IMR-90 (cell line): ENCODE measurements at regions not wholly inside any gene's neighbourhood (a gene's known extent, or its start where the extent isn't known, plus 50 kb on each side); places are given as distances from the start of the nearest gene placed in this dataset.

Source experiments
- ATAC-seq: fragments of 200-7000 bp; cut with Tn5 transposase; 2 replicates; pipeline ENCODE4 v1.9.1; 2020; ENCODE audit warnings: low read depth, mild to moderate bottlenecking, moderate library complexity
- BruUV-seq: library from RNA; stranded (reverse); fragments of 400-500 nt; replicated peaks from 2 replicates; lab custom pipeline; 2021; lab: Mats Ljungman, UMichigan
- CTCF ChIA-PET: fragments of 300-600 bp; formaldehyde crosslinking; extraction: SDS; loops from one replicate; lab custom pipeline; 2021; ENCODE audit warnings: antibody characterized with exemption; lab: Yijun Ruan, JAX
- POLR2A ChIA-PET: fragments of 300-600 bp; sonication (Branson Sonifier 250); formaldehyde crosslinking; loops from one replicate; lab custom pipeline; 2022; ENCODE audit warnings: antibody characterized with exemption; ENCODE audit not compliant: unreplicated experiment; lab: Charles Lee
- DNase-seq: peaks from one replicate; pipeline ENCODE4 v3.0.0; 2013
- H2AFZ ChIP-seq: replicated peaks from 2 replicates; pipeline ENCODE3; 2013; ENCODE audit warnings: low read length, mild to moderate bottlenecking; ENCODE audit not compliant: poor library complexity
- H2AK5ac ChIP-seq: 2 replicates; pipeline ENCODE4 v1.6.1; 2013; ENCODE audit warnings: low read depth, low read length, inconsistent platforms
- H2AK9ac ChIP-seq: replicated peaks from 2 replicates; pipeline ENCODE3; 2013; ENCODE audit warnings: mild to moderate bottlenecking, low read depth, low read length, moderate library complexity; ENCODE audit not compliant: poor library complexity
- H2BK120ac ChIP-seq: 2 replicates; pipeline ENCODE4 v1.6.1; 2013; ENCODE audit warnings: low read depth, low read length, inconsistent platforms
- H2BK15ac ChIP-seq: 3 replicates; pipeline ENCODE4 v1.6.1; 2013; ENCODE audit warnings: low read depth, low read length, inconsistent platforms
- H2BK20ac ChIP-seq: 2 replicates; pipeline ENCODE4 v1.6.1; 2013; ENCODE audit warnings: low read depth, mild to moderate bottlenecking, inconsistent platforms, low read length, moderate library complexity
- H2BK5ac ChIP-seq: 2 replicates; pipeline ENCODE4 v1.6.1; 2013; ENCODE audit warnings: mild to moderate bottlenecking, low read depth, low read length, inconsistent platforms; ENCODE audit not compliant: poor library complexity, severe bottlenecking
- H3K14ac ChIP-seq: replicated peaks from 2 replicates; pipeline ENCODE4 v1.6.1; 2013; ENCODE audit warnings: low read depth, low read length, inconsistent platforms
- H3K18ac ChIP-seq: 2 replicates; pipeline ENCODE4 v1.6.1; 2013; ENCODE audit warnings: low read depth, low read length, control low read depth
- H3K23ac ChIP-seq: 2 replicates; pipeline ENCODE4 v1.6.1; 2013; ENCODE audit warnings: low read depth, low read length, inconsistent platforms
- H3K27ac ChIP-seq: 2 replicates; pipeline ENCODE4 v1.5.1; 2013; ENCODE audit warnings: mild to moderate bottlenecking, control low read depth, low read length; ENCODE audit not compliant: insufficient read depth
- H3K27me3 ChIP-seq: 2 replicates; pipeline ENCODE4 v1.6.1; 2013; ENCODE audit warnings: low read length; ENCODE audit not compliant: control insufficient read depth, insufficient read depth
- H3K36me3 ChIP-seq: 2 replicates; pipeline ENCODE4 v1.6.1; 2013; ENCODE audit warnings: low read length, mixed read lengths; ENCODE audit not compliant: control insufficient read depth, insufficient read depth
- H3K4ac ChIP-seq: 2 replicates; pipeline ENCODE4 v1.6.1; 2013; ENCODE audit warnings: low read depth, low read length, inconsistent platforms
- H3K4me1 ChIP-seq: 2 replicates; pipeline ENCODE4 v1.6.1; 2013; ENCODE audit warnings: low read length, mixed read lengths; ENCODE audit not compliant: control insufficient read depth, insufficient read depth
- H3K4me2 ChIP-seq: 2 replicates; pipeline ENCODE4 v1.6.1; 2013; ENCODE audit warnings: low read depth, mild to moderate bottlenecking, control low read depth, low read length, moderate library complexity
- H3K4me3 ChIP-seq: 2 replicates; pipeline ENCODE4 v1.5.1; 2013; ENCODE audit warnings: low read depth, mild to moderate bottlenecking, control low read depth, low read length, moderate library complexity; ENCODE audit not compliant: insufficient read depth
- H3K56ac ChIP-seq: 2 replicates; pipeline ENCODE4 v1.6.1; 2013; ENCODE audit warnings: low read length, inconsistent platforms; ENCODE audit not compliant: insufficient read depth; ENCODE audit errors: extremely low read depth
- H3K79me1 ChIP-seq, 2 experiments: 2 replicates each; pipeline ENCODE4 v1.6.1; 2013; ENCODE audit warnings: low read length in 2 of 2, inconsistent platforms in 1 of 2, low read depth in 1 of 2
- H3K9ac ChIP-seq: 2 replicates; pipeline ENCODE4 v1.6.1; 2013; ENCODE audit warnings: low read depth, low read length, control low read depth
- H3K9me1 ChIP-seq: 2 replicates; pipeline ENCODE4 v1.6.1; 2013; ENCODE audit warnings: low read length, inconsistent platforms; ENCODE audit not compliant: insufficient read depth
- H3K9me3 ChIP-seq: 2 replicates; pipeline ENCODE4 v1.6.1; 2013; ENCODE audit warnings: low read length; ENCODE audit not compliant: control insufficient read depth, insufficient read depth
- H4K20me1 ChIP-seq: 2 replicates; pipeline ENCODE4 v1.6.1; 2013; ENCODE audit warnings: low read length, inconsistent platforms; ENCODE audit not compliant: insufficient read depth
- H4K5ac ChIP-seq: 2 replicates; pipeline ENCODE4 v1.6.1; 2013; ENCODE audit warnings: mild to moderate bottlenecking, low read depth, low read length, control low read depth
- H4K8ac ChIP-seq, 2 experiments: 2 replicates each; pipeline ENCODE4 v1.6.1; 2013; ENCODE audit warnings: low read depth in 2 of 2, low read length in 2 of 2, control low read depth in 1 of 2, inconsistent platforms in 1 of 2
- H4K91ac ChIP-seq: 2 replicates; pipeline ENCODE4 v1.6.1; 2013; ENCODE audit warnings: low read depth, low read length, inconsistent platforms; ENCODE audit not compliant: insufficient read depth
- CEBPB ChIP-seq: IDR thresholded peaks from 2 replicates; pipeline ENCODE4 v1.6.1; 2012; ENCODE audit warnings: low read depth, low read length, improper control_type of control experiment
- ELK1 ChIP-seq: fragments of 150-350 bp; IDR thresholded peaks from 2 replicates; pipeline ENCODE4 v1.6.1; 2016; ENCODE audit warnings: low read depth, mild to moderate bottlenecking, low read length, moderate library complexity, borderline replicate concordance
- WGBS, 2 experiments: methylation state at CpG; one replicate each; pipeline versions ENCODE4 v1.1.5 to v1.1.7; 2013; ENCODE audit warnings: missing lambda C conversion rate in 2 of 2; ENCODE audit not compliant: insufficient read length in 1 of 2; ENCODE audit errors: extremely low coverage in 2 of 2; 5-methylcytosine and 5-hydroxymethylcytosine counted together
- dilution Hi-C: fragments of 300-500 bp; cut with HindIII; formaldehyde crosslinking; loops from one replicate; pipeline ENCODE4 v1.14.3; 2018; ENCODE audit warnings: low sequenced_read_pairs; ENCODE audit not compliant: unreplicated experiment
- in situ Hi-C: fragments of 300-500 bp; cut with MboI; formaldehyde crosslinking; loops from 3 replicates; pipeline ENCODE4 v1.14.3; 2019; ENCODE audit warnings: low sequenced_read_pairs, inconsistent platforms, mixed read lengths
- intact Hi-C: fragments of 100-400 bp; cut with micrococcal nuclease; formaldehyde crosslinking; loops from 2 replicates; pipeline ENCODE4 v1.10.0; 2022

DNA sequence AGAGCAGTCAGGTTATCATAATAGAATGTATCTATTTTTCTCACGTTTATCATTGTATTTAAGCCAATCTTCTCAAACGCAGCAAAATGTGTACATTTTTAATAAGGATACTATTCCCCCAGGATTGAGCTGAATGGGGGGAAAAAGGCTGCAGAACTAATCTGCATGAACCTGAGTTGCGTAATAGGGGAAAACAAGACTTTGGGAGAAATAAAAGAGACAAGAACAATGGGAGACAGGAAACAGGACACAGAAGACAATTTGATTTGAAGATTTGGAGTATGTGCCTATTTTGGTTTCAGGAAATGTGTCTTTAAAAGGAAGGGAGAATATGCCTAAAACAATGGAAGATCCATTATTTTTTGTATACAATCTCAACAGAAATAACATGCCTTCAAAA is 844.5 kb downstream of the DIAPH3 start:
- no peak overlapping the region for H3K4me3 ChIP-seq
- intact Hi-C loops (loop anchor here (2.0 kb wide), 1 partner anchor 412 kb away; no protein-coding TSS in a partner anchor), dilution Hi-C loops (no loop called here), in situ Hi-C loops (loop anchor here (25.0 kb wide), 1 partner anchor 1682 kb away; the partner anchor contains the start of gene PCDH17)
- H3K4me1 ChIP-seq: no peaks in the 10 kb centered on the region
- TF ChIP-seq CEBPB (peak; percentile 80), ELK1 (no peak)
- no peak overlapping the region for H3K4me2 ChIP-seq
- no peak overlapping the region for H2BK5ac ChIP-seq
- H3K9ac ChIP-seq: no peak overlapping the region
- H2BK15ac ChIP-seq: no peak overlapping the region
- CTCF ChIA-PET: interaction anchor here (1.0 to 1.4 kb wide), 2 partner anchors 11 to 20 kb away, joined by 4 read pairs; no protein-coding TSS in a partner anchor
- no peak overlapping the region for H2AK5ac ChIP-seq
- H3K23ac ChIP-seq: no peak overlapping the region
- H3K9me1 ChIP-seq: no peaks in the 10 kb centered on the region
- no peak overlapping the region for H3K56ac ChIP-seq
- H4K20me1 ChIP-seq: no peaks in the 10 kb centered on the region
- no peak for DNase-seq
- no TSS peak for BruUV-seq
- no peaks in the 10 kb centered on the region for H3K9me3 ChIP-seq
- no peak overlapping the region for H2AFZ ChIP-seq
- WGBS, 2 experiments: 100% methylated on average over 1 of the region's 3 CpGs; no CpG with 5 or more reads in 1 of the 2 experiments
- H4K91ac ChIP-seq: no peak overlapping the region
- POLR2A ChIA-PET: no interaction called here
- no peak overlapping the region for H3K27ac ChIP-seq
- H3K4ac ChIP-seq: no peak overlapping the region
- H2BK120ac ChIP-seq: no peak overlapping the region
- H3K79me1 ChIP-seq: no peaks in the 10 kb centered on the region
- no peak overlapping the region for H3K18ac ChIP-seq
- H3K27me3 ChIP-seq: no peaks in the 10 kb centered on the region
- no peak overlapping the region for H4K8ac ChIP-seq
- no peak overlapping the region for H4K5ac ChIP-seq
- ATAC-seq: no peak
- H2BK20ac ChIP-seq: no peak overlapping the region
- H2AK9ac ChIP-seq: no peak overlapping the region
- H3K36me3 ChIP-seq: no peaks in the 10 kb centered on the region
- no peak overlapping the region for H3K14ac ChIP-seq
